Stimulated activated effector memory CD8-positive, alpha-beta T cell treated with anti-CD3 and anti-CD28 coated beads, Interleukin-12 subunit alpha, Interleukin-12 subunit beta, amount 100 ng/mL, for 72 hours (primary cell): ENCODE measurements at regions not wholly inside any gene's neighbourhood (a gene's known extent, or its start where the extent isn't known, plus 50 kb on each side); places are given as distances from the start of the nearest gene placed in this dataset.

Source experiments
- ATAC-seq: fragments of 150-1000 bp; cut with Tn5 transposase; 2 replicates; pipeline ENCODE4 v1.10.0; 2021
- DNase-seq, 2 donors: peaks; one replicate each; pipeline ENCODE4 v3.0.0; 2021 to 2022; ENCODE audit warnings: low spot score in 2 of 2
- H3K27ac Mint-ChIP-seq: one replicate; pipeline ENCODE4 v1.8.0; 2022; ENCODE audit warnings: mild to moderate bottlenecking, mixed read lengths
- H3K36me3 Mint-ChIP-seq: one replicate; pipeline ENCODE4 v1.8.0; 2022; ENCODE audit warnings: mild to moderate bottlenecking, mixed read lengths
- H3K4me1 Mint-ChIP-seq: one replicate; pipeline ENCODE4 v1.8.0; 2022; ENCODE audit warnings: mixed read lengths
- H3K4me3 Mint-ChIP-seq: one replicate; pipeline ENCODE4 v1.8.0; 2022; ENCODE audit warnings: mild to moderate bottlenecking, mixed read lengths
- H3K9me3 Mint-ChIP-seq: one replicate; pipeline ENCODE4 v1.8.0; 2022; ENCODE audit warnings: mixed read lengths

- Mint-ChIP-seq H3K27ac (no peak overlapping the region), H3K4me1 (no peaks in the 10 kb centered on the region), H3K9me3 (peaks cover 14% of the 10 kb centered on the region), H3K4me3 (no peak overlapping the region), H3K36me3 (no peaks in the 10 kb centered on the region)
- DNase-seq (no peak), ATAC-seq (no peak)
These were observed 99.7 kb upstream of the RXFP2 start for GRCh38 chr13:31639443-31640163.

- no peak overlapping the region for H3K4me3 Mint-ChIP-seq
- no peak for DNase-seq
- no peaks in the 10 kb centered on the region for H3K4me1 Mint-ChIP-seq
- no peak for ATAC-seq
- no peak overlapping the region for H3K27ac Mint-ChIP-seq
- H3K36me3 Mint-ChIP-seq: no peaks in the 10 kb centered on the region
- no peaks in the 10 kb centered on the region for H3K9me3 Mint-ChIP-seq
These were observed 89.6 kb upstream of the RXFP2 start for GRCh38 chr13:31649766-31650165.

- H3K27ac Mint-ChIP-seq: no peak overlapping the region
- no peaks in the 10 kb centered on the region for H3K36me3 Mint-ChIP-seq
- no peaks in the 10 kb centered on the region for H3K9me3 Mint-ChIP-seq
- DNase-seq (no peak), ATAC-seq (no peak)
- H3K4me3 Mint-ChIP-seq: no peak overlapping the region
- H3K4me1 Mint-ChIP-seq: no peaks in the 10 kb centered on the region
These were observed 85.6 kb upstream of the RXFP2 start for GRCh38 chr13:31653730-31654129.

- no peak for DNase-seq
- peaks cover 7% of the 10 kb centered on the region for H3K9me3 Mint-ChIP-seq
- no peak overlapping the region for H3K4me3 Mint-ChIP-seq
- no peak for ATAC-seq
- H3K27ac Mint-ChIP-seq: no peak overlapping the region
- H3K4me1 Mint-ChIP-seq: no peaks in the 10 kb centered on the region
- H3K36me3 Mint-ChIP-seq: no peaks in the 10 kb centered on the region
These were observed 75.3 kb upstream of the RXFP2 start for GRCh38 chr13:31663880-31664585.

- Mint-ChIP-seq H3K36me3 (no peaks in the 10 kb centered on the region), H3K4me3 (no peak overlapping the region), H3K4me1 (no peaks in the 10 kb centered on the region), H3K27ac (no peak overlapping the region), H3K9me3 (peaks cover 4% of the 10 kb centered on the region)
- DNase-seq (no peak), ATAC-seq (no peak)
These were observed 68.3 kb upstream of the RXFP2 start for GRCh38 chr13:31670831-31671617.

- Mint-ChIP-seq H3K27ac (no peak overlapping the region), H3K9me3 (peaks cover 2% of the 10 kb centered on the region), H3K36me3 (no peaks in the 10 kb centered on the region), H3K4me1 (no peaks in the 10 kb centered on the region), H3K4me3 (no peak overlapping the region)
- ATAC-seq (no peak), DNase-seq (no peak)
These were observed 65.3 kb upstream of the RXFP2 start for GRCh38 chr13:31674051-31674450.

GRCh38 chr13:31675440-31675953 lies 63.8 kb upstream of the RXFP2 start:
- ATAC-seq (no peak), DNase-seq (no peak)
- Mint-ChIP-seq H3K27ac (no peak overlapping the region), H3K4me1 (no peaks in the 10 kb centered on the region), H3K36me3 (no peaks in the 10 kb centered on the region), H3K4me3 (no peak overlapping the region), H3K9me3 (peaks cover 2% of the 10 kb centered on the region)

- Mint-ChIP-seq H3K4me1 (no peaks in the 10 kb centered on the region), H3K9me3 (no peaks in the 10 kb centered on the region), H3K4me3 (no peak overlapping the region), H3K36me3 (no peaks in the 10 kb centered on the region), H3K27ac (no peak overlapping the region)
- no peak for ATAC-seq
- DNase-seq: no peak
These were observed 58.2 kb upstream of the RXFP2 start for GRCh38 chr13:31681133-31681532.

- DNase-seq (no peak), ATAC-seq (no peak)
- no peaks in the 10 kb centered on the region for H3K36me3 Mint-ChIP-seq
- H3K9me3 Mint-ChIP-seq: peaks cover 1% of the 10 kb centered on the region
- H3K27ac Mint-ChIP-seq: no peak overlapping the region
- no peaks in the 10 kb centered on the region for H3K4me1 Mint-ChIP-seq
- H3K4me3 Mint-ChIP-seq: no peak overlapping the region
These were observed 54.9 kb upstream of the RXFP2 start for GRCh38 chr13:31684466-31684865.

- Mint-ChIP-seq H3K4me3 (no peak overlapping the region), H3K4me1 (no peaks in the 10 kb centered on the region), H3K36me3 (no peaks in the 10 kb centered on the region), H3K27ac (no peak overlapping the region), H3K9me3 (peaks cover 2% of the 10 kb centered on the region)
- no peak for ATAC-seq
- no peak for DNase-seq
These were observed 52.5 kb upstream of the RXFP2 start for GRCh38 chr13:31686670-31687425.
